ENCODE measurements at regions not wholly inside any gene's neighbourhood (a gene's known extent, or its start where the extent isn't known, plus 50 kb on each side); places are given as distances from the start of the nearest gene placed in this dataset.

DNA sequence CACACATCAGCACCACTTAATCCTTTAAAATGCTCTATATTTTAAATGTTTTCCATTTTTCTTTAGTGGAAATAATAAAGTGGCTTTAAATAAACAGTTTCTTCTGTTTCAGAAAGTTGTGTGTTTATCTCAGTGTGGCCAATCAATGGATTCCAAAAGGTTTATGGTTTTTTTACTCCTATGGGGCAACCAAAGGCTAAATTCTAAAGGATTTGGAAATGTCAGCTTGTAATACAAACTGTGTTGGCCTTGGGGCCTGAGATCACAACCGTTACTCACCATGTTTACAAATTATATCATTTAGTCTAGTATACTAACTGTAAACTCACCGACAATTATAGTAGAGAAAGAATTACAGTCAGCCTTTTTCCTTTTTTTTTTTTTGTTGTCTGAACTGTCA lies 827.2 kb downstream of the EPHA4 start:
- Histone ChIP-seq H3K9me3 (no peaks in the 10 kb centered on the region), H3K4me3 (no peak overlapping the region), H3K36me3 (no peaks in the 10 kb centered on the region), H3K4me1 (ENCODE audit: insufficient read depth) (no peaks in the 10 kb centered on the region), H3K27me3 (no peaks in the 10 kb centered on the region), H3K27ac (no peak overlapping the region)
- WGBS, 3 donors, result 10 to 38% (median 12%) methylated on average over 2 of the region's 2 CpGs
- no peak for DNase-seq
- TF ChIP-seq CTCF (IDR thresholded peaks at IDR 0.05) (no peak), EP300 (IDR thresholded peaks at IDR 0.05) (no peak), POLR2A (IDR thresholded peaks at IDR 0.05) (no peak)
- intact Hi-C loops (cut with DNase I), result no loop called here

DNA sequence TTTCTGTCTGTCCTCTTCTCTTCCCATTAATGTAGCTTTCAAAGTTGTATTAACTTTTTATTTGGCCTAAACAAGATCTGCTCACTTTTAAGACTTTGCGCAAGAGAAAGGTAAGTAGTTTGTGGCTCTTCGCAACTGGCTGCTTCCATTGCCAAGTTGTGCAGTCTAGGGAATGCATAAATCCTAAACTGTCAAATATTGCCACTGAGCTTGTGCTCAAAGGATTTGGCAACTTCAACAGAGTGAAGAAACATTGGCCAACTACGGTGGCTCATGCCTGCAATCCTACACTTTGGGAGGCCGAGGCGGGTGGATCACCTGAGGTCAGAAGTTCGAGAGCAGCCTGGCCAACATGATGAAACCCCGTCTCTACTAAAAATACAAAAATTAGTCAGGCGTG lies 826.4 kb downstream of the EPHA4 start:
- H3K9me3 ChIP-seq, result no peaks in the 10 kb centered on the region
- H3K4me1 ChIP-seq (ENCODE audit: insufficient read depth), result no peaks in the 10 kb centered on the region
- no peak overlapping the region for H3K27ac ChIP-seq
- DNase-seq, result no peak
- H3K27me3 ChIP-seq, result no peaks in the 10 kb centered on the region
- TF ChIP-seq CTCF (IDR thresholded peaks at IDR 0.05), result no peak
- TF ChIP-seq POLR2A (IDR thresholded peaks at IDR 0.05), result no peak
- no peak for TF ChIP-seq EP300 (IDR thresholded peaks at IDR 0.05)
- WGBS, 3 donors, result 94 to 97% (median 97%) methylated on average over 8 of the region's 8 CpGs
- H3K4me3 ChIP-seq, result no peak overlapping the region
- intact Hi-C loops (cut with DNase I), result no loop called here
- H3K36me3 ChIP-seq, result no peaks in the 10 kb centered on the region

DNA sequence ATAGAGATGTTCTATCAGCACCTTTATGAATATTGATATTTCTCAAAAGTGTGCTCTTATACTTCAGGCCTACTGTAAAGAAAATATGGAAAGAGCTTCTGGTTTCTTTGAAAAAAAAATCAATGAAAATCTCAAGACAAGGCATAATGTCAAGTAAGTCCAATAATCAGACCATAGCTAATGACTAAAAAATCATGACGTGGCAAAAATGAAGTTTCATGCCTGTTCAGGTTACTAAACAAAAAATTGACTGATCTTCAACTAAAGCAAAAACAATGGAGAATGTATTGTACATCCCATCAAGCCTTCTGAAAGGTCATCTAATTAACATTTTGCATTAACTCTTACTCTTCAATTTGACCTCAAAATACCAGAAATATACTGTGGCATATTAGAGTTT lies 824.4 kb downstream of the EPHA4 start:
- no peak overlapping the region for H3K4me3 ChIP-seq
- intact Hi-C loops (cut with DNase I), result no loop called here
- no peak for TF ChIP-seq CTCF (IDR thresholded peaks at IDR 0.05)
- no peak for TF ChIP-seq EP300 (IDR thresholded peaks at IDR 0.05)
- no peak for TF ChIP-seq POLR2A (IDR thresholded peaks at IDR 0.05)
- H3K27ac ChIP-seq, result no peak overlapping the region
- H3K36me3 ChIP-seq, result no peaks in the 10 kb centered on the region
- no peaks in the 10 kb centered on the region for H3K9me3 ChIP-seq
- 91 to 100% (median 94%) methylated on average over 1 of the region's 1 CpG for WGBS, 3 donors
- H3K27me3 ChIP-seq, result no peaks in the 10 kb centered on the region
- no peak for DNase-seq
- no peaks in the 10 kb centered on the region for H3K4me1 ChIP-seq (ENCODE audit: insufficient read depth)

- no peaks in the 10 kb centered on the region for H3K9me3 ChIP-seq
- no peak overlapping the region for H3K4me3 ChIP-seq
- no peaks in the 10 kb centered on the region for H3K4me1 ChIP-seq (ENCODE audit: insufficient read depth)
- no peak overlapping the region for H3K27ac ChIP-seq
- intact Hi-C loops (cut with DNase I), result no loop called here
- 73 to 84% (median 82%) methylated on average over 12 of the region's 12 CpGs for WGBS, 3 donors
- no peaks in the 10 kb centered on the region for H3K27me3 ChIP-seq
- TF ChIP-seq EP300 (IDR thresholded peaks at IDR 0.05), result no peak
- TF ChIP-seq POLR2A (IDR thresholded peaks at IDR 0.05), result no peak
- TF ChIP-seq CTCF (IDR thresholded peaks at IDR 0.05), result no peak
- no peak for DNase-seq
- no peaks in the 10 kb centered on the region for H3K36me3 ChIP-seq
Observed at GRCh38 chr2:220748875-220749479, 823.1 kb downstream of the EPHA4 start.
